GM18519 (cell line): ENCODE measurements at regions not wholly inside any gene's neighbourhood (a gene's known extent, or its start where the extent isn't known, plus 50 kb on each side); places are given as distances from the start of the nearest gene placed in this dataset.

Experiments
- ATAC-seq: cut with Tn5 transposase; IDR thresholded peaks from one replicate; pipeline ENCODE4 v1.9.1; 2021; ENCODE audit warnings: mild to moderate bottlenecking, moderate library complexity; ENCODE audit not compliant: unreplicated experiment, low FRiP score

GRCh38 chr10:104574427-104574826, 66.7 kb upstream of the SORCS3 start:
- ATAC-seq = no peak

- no peak for ATAC-seq
Observed at GRCh38 chr10:104574838-104575237, 66.3 kb upstream of the SORCS3 start.

- no peak for ATAC-seq
Observed at GRCh38 chr10:104576611-104577010, 64.5 kb upstream of the SORCS3 start.

GRCh38 chr10:104577163-104577562, 63.9 kb upstream of the SORCS3 start:
- no peak for ATAC-seq

- ATAC-seq = no peak
Observed at GRCh38 chr10:104577861-104578521, 63.1 kb upstream of the SORCS3 start.

- ATAC-seq = no peak
Observed at GRCh38 chr10:104578671-104579070, 62.4 kb upstream of the SORCS3 start.

- ATAC-seq = no peak
Observed at GRCh38 chr10:104579136-104579535, 62.0 kb upstream of the SORCS3 start.

GRCh38 chr10:104580321-104580720, 60.8 kb upstream of the SORCS3 start:
- ATAC-seq = no peak

- peak; percentile 74 for ATAC-seq
Observed at GRCh38 chr10:104580774-104581675, 60.1 kb upstream of the SORCS3 start.

GRCh38 chr10:104581884-104582601, 59.0 kb upstream of the SORCS3 start:
- ATAC-seq = no peak

GRCh38 chr10:104582602-104582951, 58.5 kb upstream of the SORCS3 start:
- ATAC-seq = no peak

GRCh38 chr10:104582966-104583365, 58.1 kb upstream of the SORCS3 start:
- no peak for ATAC-seq

- no peak for ATAC-seq
Observed at GRCh38 chr10:104584541-104584940, 56.5 kb upstream of the SORCS3 start.

- ATAC-seq = no peak
Observed at GRCh38 chr10:104587751-104588150, 53.3 kb upstream of the SORCS3 start.

GRCh38 chr10:104589431-104589830, 51.7 kb upstream of the SORCS3 start:
- ATAC-seq = no peak

- no peak for ATAC-seq
Observed at GRCh38 chr10:104589871-104590270, 51.2 kb upstream of the SORCS3 start.
